Parathyroid adenoma (tissue), 2 donors: ENCODE measurements at regions not wholly inside any gene's neighbourhood (a gene's known extent, or its start where the extent isn't known, plus 50 kb on each side); places are given as distances from the start of the nearest gene placed in this dataset.

Experiments used
- H2AFZ ChIP-seq: fragments of 300-600 bp; sonication (generic); one replicate; pipeline ENCODE4 v1.7.0; 2017; ENCODE audit warnings: antibody characterized with exemption, mild to moderate bottlenecking
- H3K27ac ChIP-seq: fragments of 300-600 bp; sonication (generic); one replicate; pipeline ENCODE4 v1.7.0; 2017
- H3K27me3 ChIP-seq: fragments of 300-600 bp; sonication (generic); one replicate; pipeline ENCODE4 v1.7.0; 2017; ENCODE audit warnings: low read length; ENCODE audit not compliant: control insufficient read depth, insufficient read depth
- H3K36me3 ChIP-seq: fragments of 300-600 bp; sonication (generic); one replicate; pipeline ENCODE4 v1.7.0; 2017; ENCODE audit warnings: low read length; ENCODE audit not compliant: control insufficient read depth, insufficient read depth
- H3K4me1 ChIP-seq: fragments of 300-600 bp; sonication (generic); one replicate; pipeline ENCODE4 v1.7.0; 2017; ENCODE audit warnings: control low read depth
- H3K4me2 ChIP-seq: fragments of 300-600 bp; sonication (generic); one replicate; pipeline ENCODE4 v1.7.0; 2017; ENCODE audit warnings: low read length
- H3K4me3 ChIP-seq: fragments of 300-600 bp; sonication (generic); one replicate; pipeline ENCODE4 v1.7.0; 2017; ENCODE audit warnings: low read depth, low read length
- H3K79me2 ChIP-seq: fragments of 300-600 bp; sonication (generic); one replicate; pipeline ENCODE4 v1.7.0; 2017; ENCODE audit warnings: control low read depth
- H3K9ac ChIP-seq: fragments of 300-600 bp; sonication (generic); one replicate; pipeline ENCODE4 v1.7.0; 2017; ENCODE audit warnings: mild to moderate bottlenecking
- H3K9me3 ChIP-seq: fragments of 300-600 bp; sonication (generic); one replicate; pipeline ENCODE4 v1.7.0; 2017; ENCODE audit warnings: low read length; ENCODE audit not compliant: control insufficient read depth
- TF ChIP-seq, protein P1 (sequence below): fragments of 300-600 bp; sonication (generic); IDR thresholded peaks from one replicate; pipeline ENCODE4 v1.7.0; 2017; ENCODE audit warnings: antibody characterized with exemption, mild to moderate bottlenecking
- donor health status: primary hyperparathyroidism.

DNA sequence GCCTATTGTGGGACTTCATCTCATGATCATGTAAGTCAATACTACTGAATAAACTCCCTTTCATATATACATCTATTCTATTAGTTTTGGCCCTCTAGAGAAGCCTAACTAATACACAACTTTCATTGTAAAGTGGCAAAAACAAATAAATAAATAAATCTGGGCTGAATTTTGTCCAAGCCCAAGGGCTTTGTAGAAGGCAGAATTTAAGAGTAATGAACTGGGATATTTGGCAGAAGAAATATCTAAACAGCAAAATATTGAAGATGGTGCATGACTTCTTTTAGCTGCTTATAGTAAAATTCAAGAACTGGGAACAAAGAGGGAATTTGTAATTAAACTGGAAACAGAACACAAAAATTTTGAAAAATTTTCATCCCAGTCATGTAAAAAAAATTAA, 246.7 kb upstream of the GULP1 start:
- Histone ChIP-seq H3K9ac (no peak overlapping the region), H3K9me3 (no peaks in the 10 kb centered on the region), H3K36me3 (no peaks in the 10 kb centered on the region), H3K27me3 (no peaks in the 10 kb centered on the region), H3K27ac (no peak overlapping the region), H3K4me2 (no peak overlapping the region), H3K79me2 (no peaks in the 10 kb centered on the region), H3K4me3 (no peak overlapping the region), H2AFZ (no peak overlapping the region), H3K4me1 (no peaks in the 10 kb centered on the region)
- TF ChIP-seq, protein P1, sequence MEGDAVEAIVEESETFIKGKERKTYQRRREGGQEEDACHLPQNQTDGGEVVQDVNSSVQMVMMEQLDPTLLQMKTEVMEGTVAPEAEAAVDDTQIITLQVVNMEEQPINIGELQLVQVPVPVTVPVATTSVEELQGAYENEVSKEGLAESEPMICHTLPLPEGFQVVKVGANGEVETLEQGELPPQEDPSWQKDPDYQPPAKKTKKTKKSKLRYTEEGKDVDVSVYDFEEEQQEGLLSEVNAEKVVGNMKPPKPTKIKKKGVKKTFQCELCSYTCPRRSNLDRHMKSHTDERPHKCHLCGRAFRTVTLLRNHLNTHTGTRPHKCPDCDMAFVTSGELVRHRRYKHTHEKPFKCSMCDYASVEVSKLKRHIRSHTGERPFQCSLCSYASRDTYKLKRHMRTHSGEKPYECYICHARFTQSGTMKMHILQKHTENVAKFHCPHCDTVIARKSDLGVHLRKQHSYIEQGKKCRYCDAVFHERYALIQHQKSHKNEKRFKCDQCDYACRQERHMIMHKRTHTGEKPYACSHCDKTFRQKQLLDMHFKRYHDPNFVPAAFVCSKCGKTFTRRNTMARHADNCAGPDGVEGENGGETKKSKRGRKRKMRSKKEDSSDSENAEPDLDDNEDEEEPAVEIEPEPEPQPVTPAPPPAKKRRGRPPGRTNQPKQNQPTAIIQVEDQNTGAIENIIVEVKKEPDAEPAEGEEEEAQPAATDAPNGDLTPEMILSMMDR = no peak

DNA sequence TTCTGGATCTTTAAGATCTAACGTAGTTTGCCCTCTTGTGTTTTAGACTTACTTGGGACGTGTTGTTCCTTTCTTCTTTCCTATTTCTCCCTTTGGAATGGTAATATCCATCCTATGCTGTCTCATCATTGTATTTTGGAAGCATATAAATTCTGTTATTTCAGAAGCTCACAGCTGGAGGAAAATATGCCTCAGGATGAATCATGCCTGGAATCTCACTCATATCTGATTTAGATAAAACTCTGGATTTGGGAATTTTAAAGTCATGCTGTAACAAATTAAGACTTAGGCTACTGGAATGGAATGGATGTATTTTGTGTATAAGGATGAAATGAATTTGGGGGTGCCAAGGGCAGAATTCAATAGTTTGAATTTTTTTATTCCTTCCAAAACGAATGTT, 245.2 kb upstream of the GULP1 start:
- no peaks in the 10 kb centered on the region for H3K9me3 ChIP-seq
- H3K4me3 ChIP-seq = no peak overlapping the region
- no peak overlapping the region for H3K27ac ChIP-seq
- H3K79me2 ChIP-seq = no peaks in the 10 kb centered on the region
- H3K36me3 ChIP-seq = no peaks in the 10 kb centered on the region
- TF ChIP-seq, protein P1 = no peak
- no peaks in the 10 kb centered on the region for H3K27me3 ChIP-seq
- no peak overlapping the region for H2AFZ ChIP-seq
- no peak overlapping the region for H3K4me2 ChIP-seq
- no peaks in the 10 kb centered on the region for H3K4me1 ChIP-seq
- no peak overlapping the region for H3K9ac ChIP-seq

DNA sequence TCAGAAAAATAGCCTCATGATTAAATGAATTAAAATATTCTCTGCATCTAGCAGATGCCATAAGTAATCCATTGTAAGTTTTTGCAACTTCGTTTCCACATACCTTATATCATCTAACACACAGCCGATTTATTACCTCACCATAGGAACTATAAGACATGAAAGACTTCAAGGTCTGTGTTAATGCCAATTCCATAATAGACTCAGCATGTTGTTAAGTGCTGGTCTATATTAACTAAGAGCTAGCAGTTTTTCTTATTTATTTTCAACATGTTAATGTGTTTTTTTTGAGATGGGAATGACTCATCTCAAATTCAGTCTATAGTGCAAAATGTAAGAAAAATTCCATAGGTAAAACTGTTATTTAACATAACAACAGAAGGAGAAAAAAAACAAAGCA, 243.9 kb upstream of the GULP1 start:
- no peaks in the 10 kb centered on the region for H3K4me1 ChIP-seq
- no peaks in the 10 kb centered on the region for H3K79me2 ChIP-seq
- H3K9ac ChIP-seq = no peak overlapping the region
- H3K27ac ChIP-seq = no peak overlapping the region
- H3K4me3 ChIP-seq = no peak overlapping the region
- TF ChIP-seq, protein P1 = no peak
- no peak overlapping the region for H2AFZ ChIP-seq
- no peaks in the 10 kb centered on the region for H3K36me3 ChIP-seq
- no peak overlapping the region for H3K4me2 ChIP-seq
- no peaks in the 10 kb centered on the region for H3K27me3 ChIP-seq
- H3K9me3 ChIP-seq = no peaks in the 10 kb centered on the region

DNA sequence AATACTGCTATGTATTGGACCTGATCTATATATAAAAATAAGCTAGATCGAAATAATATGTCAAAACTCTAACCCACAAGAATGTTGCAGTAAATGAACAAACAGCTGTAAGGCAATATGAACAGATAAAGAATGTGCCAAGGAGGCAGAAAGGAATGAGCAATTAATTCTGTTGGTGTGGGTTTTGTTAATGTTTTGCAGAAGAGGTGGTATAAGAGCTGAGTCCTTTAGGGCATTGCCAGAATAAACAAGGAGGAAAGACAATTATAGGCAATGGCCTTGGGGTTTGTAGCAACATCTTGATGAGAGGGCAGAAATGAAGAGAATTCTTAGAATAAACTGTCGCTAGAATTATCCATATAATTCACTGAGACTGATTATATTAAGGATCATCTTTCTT, 240.9 kb upstream of the GULP1 start:
- Histone ChIP-seq H3K79me2 (no peaks in the 10 kb centered on the region), H3K9ac (no peak overlapping the region), H3K4me3 (no peak overlapping the region), H3K4me2 (no peak overlapping the region), H3K9me3 (no peaks in the 10 kb centered on the region), H2AFZ (no peak overlapping the region), H3K27me3 (no peaks in the 10 kb centered on the region), H3K4me1 (no peaks in the 10 kb centered on the region), H3K27ac (no peak overlapping the region), H3K36me3 (no peaks in the 10 kb centered on the region)
- TF ChIP-seq, protein P1 = no peak

DNA sequence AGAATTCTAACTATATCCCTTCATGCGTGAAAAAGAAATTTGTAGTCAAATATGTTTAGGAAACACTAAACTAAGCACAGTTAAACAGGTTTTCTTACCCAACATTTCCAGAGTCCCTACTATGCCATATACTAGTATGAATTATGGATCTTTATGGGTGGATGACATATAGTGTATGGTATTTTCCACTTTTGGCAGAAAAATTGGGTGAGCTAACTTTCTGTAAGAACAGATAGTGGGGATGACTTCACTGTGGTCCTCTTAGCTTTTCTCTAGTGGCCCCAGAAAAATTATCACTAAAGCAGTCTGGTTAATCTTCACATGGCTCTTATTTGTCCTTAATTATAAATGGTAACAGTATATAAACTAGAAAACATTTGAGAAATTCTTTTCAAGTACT, 240.0 kb upstream of the GULP1 start:
- Histone ChIP-seq H3K27me3 (no peaks in the 10 kb centered on the region), H2AFZ (no peak overlapping the region), H3K36me3 (no peaks in the 10 kb centered on the region), H3K9ac (no peak overlapping the region), H3K9me3 (no peaks in the 10 kb centered on the region), H3K4me2 (no peak overlapping the region), H3K27ac (no peak overlapping the region), H3K4me1 (no peaks in the 10 kb centered on the region), H3K4me3 (no peak overlapping the region), H3K79me2 (no peaks in the 10 kb centered on the region)
- TF ChIP-seq, protein P1 = no peak
